Tibial artery (tissue), 4 donors: ENCODE measurements at regions not wholly inside any gene's neighbourhood (a gene's known extent, or its start where the extent isn't known, plus 50 kb on each side); places are given as distances from the start of the nearest gene placed in this dataset.

Source experiments
- DNase-seq, 2 donors: peaks; one replicate each; pipeline ENCODE4 v3.0.0-alpha.2; 2019
- H3K27ac ChIP-seq, 2 donors: fragments of 200-600 bp; sonication (generic) in 1 of 2; 1 replicate in 1 of 2; 2 replicates in 1 of 2; pipeline ENCODE4 v1.5.1; 2018 to 2019; ENCODE audit warnings: mild to moderate bottlenecking in 1 of 2
- H3K27me3 ChIP-seq, 2 donors: fragments of 200-600 bp; sonication (generic) in 1 of 2; one replicate each; pipeline versions ENCODE4 v1.5.1 to v1.6.0; 2016 to 2019
- H3K36me3 ChIP-seq, 3 donors: fragments of 200-600 bp; sonication (generic) in 2 of 3; one replicate each; pipeline ENCODE4 v1.5.1; 2016 to 2019; ENCODE audit warnings: mild to moderate bottlenecking in 2 of 3
- H3K4me1 ChIP-seq, 4 donors: fragments of 200-600 bp; sonication (generic) in 2 of 4; 1 replicate in 3 of 4; 2 replicates in 1 of 4; pipeline ENCODE4 v1.5.1; 2016 to 2019
- H3K4me3 ChIP-seq, 2 donors: fragments of 200-600 bp; sonication (generic) in 1 of 2; 1 replicate in 1 of 2; 2 replicates in 1 of 2; pipeline ENCODE4 v1.5.1; 2018 to 2019; ENCODE audit warnings: mild to moderate bottlenecking in 2 of 2
- H3K9me3 ChIP-seq, 3 donors: fragments of 200-600 bp; sonication (generic) in 1 of 3; one replicate each; pipeline ENCODE4 v1.5.1; 2016 to 2019
- intact Hi-C: fragments of 100-400 bp; cut with DNase I; formaldehyde crosslinking; loops from one replicate; pipeline ENCODE4 v1.15.0; 2023; ENCODE audit warnings: low total_unique reads
- TF ChIP-seq, protein P1 (sequence below), 2 experiments: fragments of 200-600 bp in 1 of 2; fragments of 450-650 bp in 1 of 2; IDR thresholded peaks; one replicate each; pipeline ENCODE4 v1.5.1; 2017 to 2019; ENCODE audit warnings: antibody characterized with exemption in 2 of 2, mild to moderate bottlenecking in 1 of 2, moderate library complexity in 1 of 2

- Histone ChIP-seq H3K36me3 (no peaks in the 10 kb centered on the region), H3K27ac (no peak overlapping the region), H3K27me3 (no peaks in the 10 kb centered on the region), H3K9me3 (no peaks in the 10 kb centered on the region), H3K4me1 (no peaks in the 10 kb centered on the region), H3K4me3 (no peak overlapping the region)
- intact Hi-C loops: no loop called here
- TF ChIP-seq, protein P1, sequence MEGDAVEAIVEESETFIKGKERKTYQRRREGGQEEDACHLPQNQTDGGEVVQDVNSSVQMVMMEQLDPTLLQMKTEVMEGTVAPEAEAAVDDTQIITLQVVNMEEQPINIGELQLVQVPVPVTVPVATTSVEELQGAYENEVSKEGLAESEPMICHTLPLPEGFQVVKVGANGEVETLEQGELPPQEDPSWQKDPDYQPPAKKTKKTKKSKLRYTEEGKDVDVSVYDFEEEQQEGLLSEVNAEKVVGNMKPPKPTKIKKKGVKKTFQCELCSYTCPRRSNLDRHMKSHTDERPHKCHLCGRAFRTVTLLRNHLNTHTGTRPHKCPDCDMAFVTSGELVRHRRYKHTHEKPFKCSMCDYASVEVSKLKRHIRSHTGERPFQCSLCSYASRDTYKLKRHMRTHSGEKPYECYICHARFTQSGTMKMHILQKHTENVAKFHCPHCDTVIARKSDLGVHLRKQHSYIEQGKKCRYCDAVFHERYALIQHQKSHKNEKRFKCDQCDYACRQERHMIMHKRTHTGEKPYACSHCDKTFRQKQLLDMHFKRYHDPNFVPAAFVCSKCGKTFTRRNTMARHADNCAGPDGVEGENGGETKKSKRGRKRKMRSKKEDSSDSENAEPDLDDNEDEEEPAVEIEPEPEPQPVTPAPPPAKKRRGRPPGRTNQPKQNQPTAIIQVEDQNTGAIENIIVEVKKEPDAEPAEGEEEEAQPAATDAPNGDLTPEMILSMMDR (IDR thresholded peaks at IDR 0.05): no peak
- DNase-seq: no peak
These were observed 798.9 kb upstream of the PIK3C3 start for GRCh38 chr18:41155910-41156851.

- intact Hi-C loops: no loop called here
- TF ChIP-seq, protein P1 (IDR thresholded peaks at IDR 0.05): no peak
- Histone ChIP-seq H3K27ac (no peak overlapping the region), H3K9me3 (no peaks in the 10 kb centered on the region), H3K27me3 (no peaks in the 10 kb centered on the region), H3K36me3 (no peaks in the 10 kb centered on the region), H3K4me1 (no peaks in the 10 kb centered on the region), H3K4me3 (no peak overlapping the region)
- no peak for DNase-seq
These were observed 800.0 kb upstream of the PIK3C3 start for GRCh38 chr18:41155025-41155424.

DNA sequence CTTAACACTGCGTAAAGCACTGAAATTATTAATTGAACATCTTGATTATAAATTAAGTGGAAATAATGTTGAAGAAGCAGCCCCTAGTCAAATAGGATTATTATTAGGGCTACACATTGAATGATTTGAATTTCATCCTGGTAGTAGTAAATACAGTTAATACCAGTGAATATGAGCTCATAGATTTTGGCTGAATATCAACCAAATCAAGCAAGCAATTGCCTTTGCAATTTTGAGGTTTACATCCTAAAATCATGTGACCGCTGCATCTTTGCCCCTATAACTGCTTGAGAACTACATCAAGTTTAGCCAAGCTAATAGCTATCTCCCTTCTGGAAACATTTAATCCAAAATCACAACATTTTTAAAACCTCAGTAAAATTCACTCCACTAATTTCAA, 801.2 kb upstream of the PIK3C3 start:
- Histone ChIP-seq H3K9me3 (no peaks in the 10 kb centered on the region), H3K4me3 (no peak overlapping the region), H3K4me1 (no peaks in the 10 kb centered on the region), H3K27ac (no peak overlapping the region), H3K27me3 (no peaks in the 10 kb centered on the region), H3K36me3 (no peaks in the 10 kb centered on the region)
- TF ChIP-seq, protein P1 (IDR thresholded peaks at IDR 0.05): no peak
- intact Hi-C loops: no loop called here
- no peak for DNase-seq

DNA sequence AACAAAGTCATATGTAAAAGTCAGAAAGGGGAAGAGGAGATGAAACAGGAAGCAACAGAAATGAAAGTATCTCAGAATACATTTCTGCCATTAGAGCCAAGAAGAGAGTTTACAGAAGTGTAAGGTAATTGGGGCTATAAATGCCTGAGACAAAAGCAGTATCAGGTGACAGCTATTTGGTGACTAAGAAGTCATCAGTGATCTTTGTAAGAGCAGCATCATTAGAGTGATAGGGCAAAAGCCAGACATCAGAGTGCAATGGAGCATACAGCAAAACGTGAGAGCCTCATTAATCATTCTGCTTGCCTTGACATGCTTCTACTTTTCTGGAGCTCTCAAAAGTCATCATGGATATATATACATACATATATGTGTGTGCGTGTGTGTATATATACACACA, 804.7 kb upstream of the PIK3C3 start:
- peaks cover 0 to 9% (median 0%) of the 10 kb centered on the region in 4 donors for H3K4me1 ChIP-seq
- intact Hi-C loops: no loop called here
- H3K4me3 ChIP-seq: no peak overlapping the region
- H3K27ac ChIP-seq: no peak overlapping the region
- TF ChIP-seq, protein P1 (IDR thresholded peaks at IDR 0.05): no peak
- H3K9me3 ChIP-seq: no peaks in the 10 kb centered on the region
- no peaks in the 10 kb centered on the region for H3K27me3 ChIP-seq
- no peak for DNase-seq
- H3K36me3 ChIP-seq: no peaks in the 10 kb centered on the region

- intact Hi-C loops: no loop called here
- H3K36me3 ChIP-seq: no peaks in the 10 kb centered on the region
- TF ChIP-seq, protein P1 (IDR thresholded peaks at IDR 0.05): no peak
- no peak overlapping the region for H3K27ac ChIP-seq
- H3K4me1 ChIP-seq: peaks cover 0 to 9% (median 0%) of the 10 kb centered on the region in 4 donors
- H3K9me3 ChIP-seq: no peaks in the 10 kb centered on the region
- no peak for DNase-seq
- H3K27me3 ChIP-seq: no peaks in the 10 kb centered on the region
- no peak overlapping the region for H3K4me3 ChIP-seq
These were observed 808.7 kb upstream of the PIK3C3 start for GRCh38 chr18:41146301-41146700.
